ENCODE measurements at regions not wholly inside any gene's neighbourhood (a gene's known extent, or its start where the extent isn't known, plus 50 kb on each side); places are given as distances from the start of the nearest gene placed in this dataset.

- no peak for TF ChIP-seq REST (IDR thresholded peaks at IDR 0.05; ENCODE audit: low read depth, low read length)
- TF ChIP-seq GATA2 (CRISPR knock-in tag; IDR thresholded peaks at IDR 0.05), result no peak
Observed at GRCh38 chr9:91126761-91127445, 234.8 kb downstream of the AUH start (continued).

- H3K79me2 ChIP-seq (ENCODE audit: insufficient read depth), result no peaks in the 10 kb centered on the region
- no peak overlapping the region for H3K9ac ChIP-seq
- H3K27me3 ChIP-seq (ENCODE audit: insufficient read depth), result no peaks in the 10 kb centered on the region
- no peak for TF ChIP-seq IRF3 (IDR thresholded peaks at IDR 0.05; ENCODE audit: low read depth, low read length)
- no peak for TF ChIP-seq RFX5 (IDR thresholded peaks at IDR 0.05; ENCODE audit: low read length)
- TF ChIP-seq YY1 (IDR thresholded peaks at IDR 0.05; ENCODE audit: low read depth), result no peak
- no peak for TF ChIP-seq SIN3A (IDR thresholded peaks at IDR 0.05; ENCODE audit: borderline replicate concordance, low read depth, low read length)
- TF ChIP-seq SMC3 (IDR thresholded peaks at IDR 0.05; ENCODE audit: low read depth, low read length), result no peak
- no peak for TF ChIP-seq MAX (IDR thresholded peaks at IDR 0.05; ENCODE audit: low read depth)
- TF ChIP-seq ELF1 (IDR thresholded peaks at IDR 0.05), result no peak
- no peak for TF ChIP-seq RXRA (IDR thresholded peaks at IDR 0.05; ENCODE audit: borderline replicate concordance, low read depth)
- TF ChIP-seq PBX3 (IDR thresholded peaks at IDR 0.05), result no peak
- no peak for TF ChIP-seq EZH2phosphoT487 (IDR thresholded peaks at IDR 0.05; ENCODE audit: borderline replicate concordance, low read depth)
- H3K9me2 ChIP-seq, result no peaks in the 10 kb centered on the region
- no peaks in the 10 kb centered on the region for H3F3A ChIP-seq (replicated peaks; ENCODE audit: insufficient read depth)
- no peaks in the 10 kb centered on the region for H4K20me1 ChIP-seq (ENCODE audit: insufficient read depth)
- H3K4me2 ChIP-seq, result no peak overlapping the region
- CTCF ChIA-PET, result no interaction called here
- H3K4me3 ChIP-seq (ENCODE audit: low read depth in 2 of 2, low read length in 1 of 2), result no peak overlapping the region
- no peaks in the 10 kb centered on the region for H3K9me3 ChIP-seq
- H3K27ac ChIP-seq (ENCODE audit: low read depth in 2 of 2, low read length in 1 of 2), result no peak overlapping the region
- 97% methylated on average over 1 of the region's 1 CpG for WGBS (ENCODE audit: low lambda C conversion rate)
- H2AFZ ChIP-seq (ENCODE audit: low read depth), result no peak overlapping the region
- DNase-seq, result no peak
- H3K4me1 ChIP-seq (ENCODE audit: control insufficient read depth in 1 of 2, insufficient read depth in 2 of 2, low read depth in 1 of 2, low read length in 1 of 2), result no peaks in the 10 kb centered on the region
- POLR2A ChIA-PET, result no interaction called here
- H3K36me3 ChIP-seq (replicated peaks in 1 of 2; ENCODE audit: control insufficient read depth in 1 of 2, insufficient read depth in 2 of 2, low read length in 1 of 2), result no peaks in the 10 kb centered on the region
Observed at GRCh38 chr9:91127653-91128052, 234.1 kb downstream of the AUH start.
